ENCODE measurements at regions not wholly inside any gene's neighbourhood (a gene's known extent, or its start where the extent isn't known, plus 50 kb on each side); places are given as distances from the start of the nearest gene placed in this dataset.

DNA sequence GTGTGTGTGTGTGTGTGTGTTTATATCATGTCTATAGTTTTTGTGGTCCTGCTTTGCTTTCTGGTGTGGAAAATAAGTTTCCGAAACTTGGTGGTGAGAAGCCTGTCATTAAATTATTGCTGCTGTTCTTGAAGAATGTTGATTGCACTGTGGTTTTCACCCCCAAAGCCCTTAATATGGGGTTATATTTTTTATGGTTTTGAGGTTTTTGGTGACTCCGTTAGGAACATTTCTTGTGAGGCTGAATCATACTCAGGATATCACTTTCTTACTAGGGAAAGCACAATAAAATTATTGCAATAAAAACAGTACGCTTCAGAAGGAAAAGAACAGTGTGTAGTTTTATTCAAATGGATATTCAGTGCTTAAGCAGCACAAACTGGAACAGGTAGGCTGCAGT, 539.1 kb upstream of the MAGEB18 start:
- 66 to 85% (median 82%) methylated on average over 3 of the region's 3 CpGs for WGBS, 5 donors
- Histone ChIP-seq H3K27ac (no peak overlapping the region), H3K4me1 (no peaks in the 10 kb centered on the region), H3K36me3 (no peaks in the 10 kb centered on the region), H3K9me3 (no peaks in the 10 kb centered on the region), H3K4me3 (no peak overlapping the region), H3K27me3 (no peaks in the 10 kb centered on the region)
- no peak for DNase-seq
- intact Hi-C loops (cut with DNase I; ENCODE audit: low total_unique reads), result no loop called here
- TF ChIP-seq, protein P1, sequence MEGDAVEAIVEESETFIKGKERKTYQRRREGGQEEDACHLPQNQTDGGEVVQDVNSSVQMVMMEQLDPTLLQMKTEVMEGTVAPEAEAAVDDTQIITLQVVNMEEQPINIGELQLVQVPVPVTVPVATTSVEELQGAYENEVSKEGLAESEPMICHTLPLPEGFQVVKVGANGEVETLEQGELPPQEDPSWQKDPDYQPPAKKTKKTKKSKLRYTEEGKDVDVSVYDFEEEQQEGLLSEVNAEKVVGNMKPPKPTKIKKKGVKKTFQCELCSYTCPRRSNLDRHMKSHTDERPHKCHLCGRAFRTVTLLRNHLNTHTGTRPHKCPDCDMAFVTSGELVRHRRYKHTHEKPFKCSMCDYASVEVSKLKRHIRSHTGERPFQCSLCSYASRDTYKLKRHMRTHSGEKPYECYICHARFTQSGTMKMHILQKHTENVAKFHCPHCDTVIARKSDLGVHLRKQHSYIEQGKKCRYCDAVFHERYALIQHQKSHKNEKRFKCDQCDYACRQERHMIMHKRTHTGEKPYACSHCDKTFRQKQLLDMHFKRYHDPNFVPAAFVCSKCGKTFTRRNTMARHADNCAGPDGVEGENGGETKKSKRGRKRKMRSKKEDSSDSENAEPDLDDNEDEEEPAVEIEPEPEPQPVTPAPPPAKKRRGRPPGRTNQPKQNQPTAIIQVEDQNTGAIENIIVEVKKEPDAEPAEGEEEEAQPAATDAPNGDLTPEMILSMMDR (IDR thresholded peaks at IDR 0.05), result no peak
- no peak for TF ChIP-seq EP300 (IDR thresholded peaks at IDR 0.05)
- TF ChIP-seq POLR2AphosphoS5 (IDR thresholded peaks at IDR 0.05), result no peak
- no peak for TF ChIP-seq POLR2A (IDR thresholded peaks at IDR 0.05)

DNA sequence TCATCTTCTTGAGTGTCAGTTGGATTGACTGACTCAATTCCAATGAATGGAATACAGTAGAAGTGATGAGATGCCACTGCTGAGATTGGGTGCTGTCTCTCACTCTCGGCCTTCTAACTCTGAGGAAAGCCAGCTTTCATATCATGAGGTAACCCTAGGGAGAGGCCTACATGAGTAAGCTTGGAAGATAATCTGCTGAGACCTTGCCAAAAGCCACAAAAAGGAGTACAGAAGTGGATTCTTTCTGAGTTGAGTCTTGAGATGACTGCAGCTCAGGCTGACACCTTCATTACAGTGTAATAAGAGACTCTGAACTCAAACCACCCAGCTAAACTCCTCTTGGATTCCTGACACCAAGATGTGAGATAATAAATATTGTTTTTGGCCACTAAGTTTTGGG, 537.4 kb upstream of the MAGEB18 start:
- DNase-seq, result no peak
- no peaks in the 10 kb centered on the region for H3K36me3 ChIP-seq
- intact Hi-C loops (cut with DNase I; ENCODE audit: low total_unique reads), result no loop called here
- no peak overlapping the region for H3K27ac ChIP-seq
- TF ChIP-seq, protein P1 (IDR thresholded peaks at IDR 0.05), result no peak
- TF ChIP-seq POLR2A (IDR thresholded peaks at IDR 0.05), result no peak
- no peak for TF ChIP-seq EP300 (IDR thresholded peaks at IDR 0.05)
- no peak for TF ChIP-seq POLR2AphosphoS5 (IDR thresholded peaks at IDR 0.05)
- no peak overlapping the region for H3K4me3 ChIP-seq
- WGBS, 5 donors, result 51 to 84% (median 71%) methylated on average over 1 of the region's 1 CpG; no CpG with 5 or more reads in 1 of the 5 donors
- H3K4me1 ChIP-seq, result no peaks in the 10 kb centered on the region
- H3K9me3 ChIP-seq, result peaks cover 0 to 1% (median 0%) of the 10 kb centered on the region in 4 donors
- no peaks in the 10 kb centered on the region for H3K27me3 ChIP-seq

DNA sequence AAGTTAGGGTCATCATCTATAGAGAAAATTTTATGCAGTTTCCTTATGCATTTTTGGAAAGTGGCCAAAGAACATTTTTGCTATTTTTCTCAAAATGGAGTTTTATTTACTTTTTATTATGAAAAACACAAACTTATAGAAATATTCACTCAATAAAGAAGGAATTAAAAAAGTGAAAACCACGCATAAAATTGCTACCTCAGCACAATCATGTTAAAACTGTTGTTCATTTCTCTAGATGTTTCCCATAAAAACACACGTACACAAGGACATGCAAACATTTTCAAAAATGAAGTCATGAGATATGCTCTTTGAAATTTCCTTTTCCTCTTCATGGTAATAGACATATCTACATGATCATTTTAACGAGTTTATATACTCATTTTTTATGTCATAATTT, 536.8 kb upstream of the MAGEB18 start:
- TF ChIP-seq POLR2AphosphoS5 (IDR thresholded peaks at IDR 0.05), result no peak
- no peak for TF ChIP-seq POLR2A (IDR thresholded peaks at IDR 0.05)
- TF ChIP-seq EP300 (IDR thresholded peaks at IDR 0.05), result no peak
- TF ChIP-seq, protein P1 (IDR thresholded peaks at IDR 0.05), result no peak

DNA sequence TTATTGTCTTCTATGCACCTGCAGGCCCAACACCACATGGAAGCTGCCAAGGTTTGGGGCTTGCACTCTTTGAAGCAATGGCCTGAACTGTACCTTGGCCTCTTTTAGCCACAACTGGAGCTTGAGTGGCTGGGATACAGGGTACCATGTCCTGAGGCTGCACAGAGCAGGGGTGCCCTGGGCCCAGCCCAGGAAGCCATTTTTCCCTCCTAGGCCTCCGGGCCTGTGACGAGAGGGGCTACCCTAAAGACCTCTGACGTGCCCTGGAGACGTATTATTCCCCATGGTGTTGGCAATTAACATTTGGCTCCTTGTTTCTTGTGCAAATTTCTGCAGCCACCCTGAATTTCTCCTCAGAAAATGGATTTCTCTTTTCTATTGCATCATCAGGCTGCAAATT, 519.9 kb upstream of the MAGEB18 start:
- no peaks in the 10 kb centered on the region for H3K27me3 ChIP-seq
- 59 to 79% (median 71%) methylated on average over 4 of the region's 4 CpGs for WGBS, 5 donors
- H3K36me3 ChIP-seq, result no peaks in the 10 kb centered on the region
- intact Hi-C loops (cut with DNase I; ENCODE audit: low total_unique reads), result no loop called here
- DNase-seq, result no peak
- H3K4me1 ChIP-seq, result no peaks in the 10 kb centered on the region
- H3K27ac ChIP-seq, result no peak overlapping the region
- H3K4me3 ChIP-seq, result no peak overlapping the region
- TF ChIP-seq POLR2AphosphoS5 (IDR thresholded peaks at IDR 0.05) (no peak), POLR2A (IDR thresholded peaks at IDR 0.05) (no peak), EP300 (IDR thresholded peaks at IDR 0.05) (no peak)
- TF ChIP-seq, protein P1 (IDR thresholded peaks at IDR 0.05), result no peak
- H3K9me3 ChIP-seq, result no peaks in the 10 kb centered on the region

More for the DNA sequence above, 536.8 kb upstream of the MAGEB18 start:
- 57 to 86% (median 82%) methylated on average over 3 of the region's 3 CpGs for WGBS, 5 donors
- H3K4me1 ChIP-seq, result no peaks in the 10 kb centered on the region
- H3K27me3 ChIP-seq, result no peaks in the 10 kb centered on the region
- H3K36me3 ChIP-seq, result no peaks in the 10 kb centered on the region
- H3K27ac ChIP-seq, result no peak overlapping the region
- no peak overlapping the region for H3K4me3 ChIP-seq
- H3K9me3 ChIP-seq, result peaks cover 0 to 4% (median 2%) of the 10 kb centered on the region in 4 donors
- no peak for DNase-seq
- intact Hi-C loops (cut with DNase I; ENCODE audit: low total_unique reads), result no loop called here

All from stomach (tissue), 8 donors.